ENCODE measurements at regions not wholly inside any gene's neighbourhood (a gene's known extent, or its start where the extent isn't known, plus 50 kb on each side); places are given as distances from the start of the nearest gene placed in this dataset.

DNA sequence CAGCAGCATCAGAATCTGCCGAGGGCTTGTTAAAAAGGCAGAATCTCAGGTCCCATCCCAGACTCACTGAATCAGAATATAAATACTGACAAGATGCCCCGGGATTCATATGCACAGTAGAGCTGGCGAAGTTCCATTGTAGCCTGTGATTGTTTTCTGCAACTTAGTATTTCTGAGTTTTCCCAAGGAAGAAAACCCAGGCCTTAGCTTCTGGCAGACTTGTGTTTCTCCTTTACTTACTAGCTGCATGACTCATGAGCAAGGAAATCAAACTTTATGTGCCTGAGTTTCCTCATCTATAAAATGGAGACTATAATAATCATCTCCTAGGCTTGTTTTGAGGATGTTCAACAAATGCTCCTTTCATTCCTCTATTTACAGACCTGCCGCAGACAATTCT is 278.5 kb upstream of the PLEKHG7 start:
- ChIA-PET CTCF (no interaction called here), RAD21 (ENCODE audit: low non-redundant PET in 1 of 2, low total read pairs in 2 of 2, uncharacterized antibody in 2 of 2, unreplicated experiment in 2 of 2) (no interaction called here), POLR2A (no interaction called here)
- Histone ChIP-seq H3K79me2 (ENCODE audit: insufficient read depth, low read length) (no peaks in the 10 kb centered on the region), H3K9me3 (ENCODE audit: control insufficient read depth in 1 of 2, insufficient read depth in 1 of 2, low read depth in 1 of 2, low read length in 2 of 2) (no peaks in the 10 kb centered on the region), H2AFZ (ENCODE audit: low read depth, low read length, poor library complexity, severe bottlenecking) (no peak overlapping the region), H3K9ac (ENCODE audit: low read length) (no peak overlapping the region), H3K4me1 (ENCODE audit: control insufficient read depth in 1 of 2, insufficient read depth in 2 of 2, low read length in 2 of 2) (no peaks in the 10 kb centered on the region), H3K27me3 (ENCODE audit: insufficient read depth, low read length) (no peaks in the 10 kb centered on the region), H3K36me3 (ENCODE audit: control insufficient read depth in 1 of 2, insufficient read depth in 2 of 2, low read length in 2 of 2) (no peaks in the 10 kb centered on the region), H3K4me3 (replicated peaks in 1 of 2; ENCODE audit: low read depth in 1 of 2, low read length in 2 of 2) (no peak overlapping the region), H3K9me2 (ENCODE audit: insufficient read depth) (no peaks in the 10 kb centered on the region), H3K27ac (ENCODE audit: low read depth, low read length) (no peak overlapping the region), H4K20me1 (ENCODE audit: insufficient read depth) (no peaks in the 10 kb centered on the region), H3K4me2 (ENCODE audit: low read length) (no peak overlapping the region)
- intact Hi-C loops (cut with micrococcal nuclease) = no loop called here
- BruUV-seq (replicated peaks) = no TSS peak
- TF ChIP-seq EGR1 (IDR thresholded peaks at IDR 0.05; ENCODE audit: low read depth) = no peak
- no peak for TF ChIP-seq YY1 (IDR thresholded peaks at IDR 0.05; ENCODE audit: extremely low read depth, insufficient replicate concordance, low read depth, low read length)
- no peak for TF ChIP-seq JUND (IDR thresholded peaks at IDR 0.05)
- TF ChIP-seq POLR2A (IDR thresholded peaks at IDR 0.05; ENCODE audit: borderline replicate concordance, extremely low read depth, insufficient read depth, insufficient read length) = no peak
- no peak for TF ChIP-seq SRF (IDR thresholded peaks at IDR 0.05; ENCODE audit: low read depth)
- no peak for TF ChIP-seq CEBPB (IDR thresholded peaks at IDR 0.05; ENCODE audit: low read depth)
- no peak for TF ChIP-seq CBX3 (IDR thresholded peaks at IDR 0.05; ENCODE audit: low read depth)
- no peak for TF ChIP-seq CTCF (IDR thresholded peaks at IDR 0.05 in 2 of 3, conservative IDR thresholded peaks at IDR 0.05 in 1 of 3; ENCODE audit: borderline replicate concordance in 1 of 3, insufficient read depth in 1 of 3, low read depth in 2 of 3, low read length in 2 of 3)
- no peak for TF ChIP-seq SP1 (IDR thresholded peaks at IDR 0.05; ENCODE audit: low read depth)
- no peak for TF ChIP-seq RAD21 (IDR thresholded peaks at IDR 0.05; ENCODE audit: low read depth)
- no peak for TF ChIP-seq FOSL1 (IDR thresholded peaks at IDR 0.05; ENCODE audit: low read depth)
- TF ChIP-seq SIN3A (IDR thresholded peaks at IDR 0.05; ENCODE audit: low read depth) = no peak
- TF ChIP-seq EZH2phosphoT487 (IDR thresholded peaks at IDR 0.05; ENCODE audit: borderline replicate concordance) = no peak
- TF ChIP-seq POLR2AphosphoS5 (IDR thresholded peaks at IDR 0.05; ENCODE audit: low read depth, low read length) = no peak
- TF ChIP-seq EZH2 (IDR thresholded peaks at IDR 0.05) = no peak
- no peak for TF ChIP-seq MAX (IDR thresholded peaks at IDR 0.05)
- TF ChIP-seq, protein P1, sequence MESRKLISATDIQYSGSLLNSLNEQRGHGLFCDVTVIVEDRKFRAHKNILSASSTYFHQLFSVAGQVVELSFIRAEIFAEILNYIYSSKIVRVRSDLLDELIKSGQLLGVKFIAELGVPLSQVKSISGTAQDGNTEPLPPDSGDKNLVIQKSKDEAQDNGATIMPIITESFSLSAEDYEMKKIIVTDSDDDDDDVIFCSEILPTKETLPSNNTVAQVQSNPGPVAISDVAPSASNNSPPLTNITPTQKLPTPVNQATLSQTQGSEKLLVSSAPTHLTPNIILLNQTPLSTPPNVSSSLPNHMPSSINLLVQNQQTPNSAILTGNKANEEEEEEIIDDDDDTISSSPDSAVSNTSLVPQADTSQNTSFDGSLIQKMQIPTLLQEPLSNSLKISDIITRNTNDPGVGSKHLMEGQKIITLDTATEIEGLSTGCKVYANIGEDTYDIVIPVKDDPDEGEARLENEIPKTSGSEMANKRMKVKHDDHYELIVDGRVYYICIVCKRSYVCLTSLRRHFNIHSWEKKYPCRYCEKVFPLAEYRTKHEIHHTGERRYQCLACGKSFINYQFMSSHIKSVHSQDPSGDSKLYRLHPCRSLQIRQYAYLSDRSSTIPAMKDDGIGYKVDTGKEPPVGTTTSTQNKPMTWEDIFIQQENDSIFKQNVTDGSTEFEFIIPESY (IDR thresholded peaks at IDR 0.05; ENCODE audit: extremely low read depth, insufficient replicate concordance, low read length) = no peak
- TF ChIP-seq, protein P2, sequence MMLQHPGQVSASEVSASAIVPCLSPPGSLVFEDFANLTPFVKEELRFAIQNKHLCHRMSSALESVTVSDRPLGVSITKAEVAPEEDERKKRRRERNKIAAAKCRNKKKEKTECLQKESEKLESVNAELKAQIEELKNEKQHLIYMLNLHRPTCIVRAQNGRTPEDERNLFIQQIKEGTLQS (IDR thresholded peaks at IDR 0.05) = no peak
- DNase-seq (ENCODE audit: low read depth, low spot score) = no peak
- ATAC-seq = no peak

Data from HCT116 (cell line).